Astrocyte of the cerebellum (primary cell): ENCODE measurements at regions not wholly inside any gene's neighbourhood (a gene's known extent, or its start where the extent isn't known, plus 50 kb on each side); places are given as distances from the start of the nearest gene placed in this dataset.

Source experiments
- DNase-seq: peaks from one replicate; pipeline ENCODE4 v3.0.0-alpha.2; 2011; ENCODE audit warnings: low read depth
- H3K4me3 ChIP-seq: 2 replicates; pipeline ENCODE4 v1.5.1; 2011; ENCODE audit warnings: mild to moderate bottlenecking, low read depth, low read length, moderate library complexity
- in situ Hi-C: cut with HindIII; loops from 2 replicates; pipeline ENCODE4 v1.10.0; 2017; ENCODE audit warnings: low sequenced_read_pairs
- TF ChIP-seq, protein P1 (sequence below): IDR thresholded peaks from 2 replicates; pipeline ENCODE4 v1.5.1; 2012; ENCODE audit warnings: low read length, low read depth, moderate library complexity, mild to moderate bottlenecking; ENCODE audit errors: missing control alignments

DNA sequence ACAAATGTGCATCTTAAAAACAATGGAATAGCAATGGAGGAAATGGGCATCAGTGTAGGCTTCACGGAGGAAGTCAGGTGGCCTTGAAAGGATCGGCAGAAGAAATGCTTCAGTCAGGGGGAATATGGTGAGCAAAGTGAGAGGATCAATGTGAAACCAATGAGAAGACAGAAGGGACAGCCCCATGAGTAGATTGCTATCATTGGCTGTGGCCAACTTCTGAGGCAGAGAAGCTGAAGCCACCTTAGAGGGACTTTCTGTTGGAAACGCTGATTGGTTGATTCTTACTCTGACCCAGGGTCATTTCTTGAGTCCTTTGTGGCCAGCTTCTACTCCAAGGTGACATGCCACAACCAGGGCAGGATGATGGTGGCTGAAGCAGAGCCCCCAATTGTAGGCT lies 130.7 kb upstream of the ZNF648 start:
- in situ Hi-C loops = no loop called here
- no peak for DNase-seq
- TF ChIP-seq, protein P1, sequence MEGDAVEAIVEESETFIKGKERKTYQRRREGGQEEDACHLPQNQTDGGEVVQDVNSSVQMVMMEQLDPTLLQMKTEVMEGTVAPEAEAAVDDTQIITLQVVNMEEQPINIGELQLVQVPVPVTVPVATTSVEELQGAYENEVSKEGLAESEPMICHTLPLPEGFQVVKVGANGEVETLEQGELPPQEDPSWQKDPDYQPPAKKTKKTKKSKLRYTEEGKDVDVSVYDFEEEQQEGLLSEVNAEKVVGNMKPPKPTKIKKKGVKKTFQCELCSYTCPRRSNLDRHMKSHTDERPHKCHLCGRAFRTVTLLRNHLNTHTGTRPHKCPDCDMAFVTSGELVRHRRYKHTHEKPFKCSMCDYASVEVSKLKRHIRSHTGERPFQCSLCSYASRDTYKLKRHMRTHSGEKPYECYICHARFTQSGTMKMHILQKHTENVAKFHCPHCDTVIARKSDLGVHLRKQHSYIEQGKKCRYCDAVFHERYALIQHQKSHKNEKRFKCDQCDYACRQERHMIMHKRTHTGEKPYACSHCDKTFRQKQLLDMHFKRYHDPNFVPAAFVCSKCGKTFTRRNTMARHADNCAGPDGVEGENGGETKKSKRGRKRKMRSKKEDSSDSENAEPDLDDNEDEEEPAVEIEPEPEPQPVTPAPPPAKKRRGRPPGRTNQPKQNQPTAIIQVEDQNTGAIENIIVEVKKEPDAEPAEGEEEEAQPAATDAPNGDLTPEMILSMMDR = no peak
- H3K4me3 ChIP-seq = no peak overlapping the region

- no peak for DNase-seq
- in situ Hi-C loops = no loop called here
- TF ChIP-seq, protein P1 = no peak
These were observed 130.0 kb upstream of the ZNF648 start for GRCh38 chr1:182191381-182192115.

GRCh38 chr1:182189535-182190066 lies 128.1 kb upstream of the ZNF648 start:
- in situ Hi-C loops = no loop called here
- TF ChIP-seq, protein P1 = no peak
- no peak overlapping the region for H3K4me3 ChIP-seq
- DNase-seq = no peak

More at GRCh38 chr1:182191381-182192115, 130.0 kb upstream of the ZNF648 start:
- no peak overlapping the region for H3K4me3 ChIP-seq

DNA sequence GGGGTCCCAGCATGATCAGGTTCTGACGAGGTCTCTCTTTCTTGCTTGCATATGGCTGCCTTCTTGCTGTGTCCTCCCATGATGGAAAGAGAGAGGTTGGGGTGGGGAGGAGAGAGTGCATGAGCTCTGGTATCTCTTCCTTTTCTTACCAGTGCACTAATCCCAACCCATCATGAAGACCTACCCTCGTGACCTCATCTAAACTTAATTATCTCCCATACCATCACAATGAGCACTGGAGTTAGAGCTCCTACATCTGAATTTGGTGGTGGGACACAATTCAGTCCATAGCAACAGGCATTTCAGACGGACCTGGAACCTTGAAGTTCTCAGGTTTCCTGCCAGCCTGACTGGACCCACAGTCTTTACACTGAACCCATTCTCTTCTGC lies 125.2 kb upstream of the ZNF648 start:
- TF ChIP-seq, protein P1 = no peak
- no peak overlapping the region for H3K4me3 ChIP-seq
- DNase-seq = no peak
- in situ Hi-C loops = no loop called here

DNA sequence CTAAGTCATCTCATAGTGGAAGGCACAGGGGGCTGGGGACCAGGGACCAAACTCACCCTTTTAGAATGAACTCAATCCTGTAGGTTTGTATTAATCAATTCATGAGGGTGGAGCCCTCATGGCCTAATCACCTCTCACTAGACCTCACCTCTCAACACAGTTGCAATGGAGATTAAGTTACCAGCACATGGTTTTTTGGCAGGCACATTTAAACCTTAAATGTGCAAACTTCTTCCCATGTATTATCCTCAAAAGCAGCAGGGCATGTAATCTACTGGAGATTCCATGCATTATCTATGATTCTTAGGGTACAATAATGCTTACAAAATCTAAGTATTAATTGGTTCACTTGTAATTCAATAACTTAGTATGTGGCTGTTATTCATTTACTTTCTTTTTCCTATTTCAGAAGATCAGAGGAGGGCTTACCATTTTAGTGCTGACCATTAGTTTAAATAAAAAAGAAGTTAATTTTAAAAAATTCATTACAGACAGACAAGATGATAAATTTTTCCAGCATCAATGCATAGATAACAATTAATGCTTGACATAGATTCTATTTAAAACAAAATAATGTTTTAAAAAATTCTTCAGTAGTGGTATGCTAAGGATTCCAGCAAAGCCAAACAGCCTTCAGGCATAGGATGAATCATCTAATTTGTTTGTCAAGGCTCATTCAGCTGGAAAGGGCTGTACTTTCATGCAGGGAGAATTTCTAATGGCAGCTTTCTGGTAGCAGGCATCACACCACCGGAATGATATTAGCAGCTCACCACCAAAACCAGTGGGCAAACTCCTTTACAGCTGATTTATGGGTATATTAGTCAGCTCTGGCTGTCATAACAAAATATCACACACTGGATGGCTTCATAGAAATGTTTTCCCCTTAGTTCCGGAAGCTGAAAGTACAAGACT lies 124.6 kb upstream of the ZNF648 start:
- peak; percentile 96 for DNase-seq
- in situ Hi-C loops = no loop called here
- H3K4me3 ChIP-seq = no peak overlapping the region

DNA sequence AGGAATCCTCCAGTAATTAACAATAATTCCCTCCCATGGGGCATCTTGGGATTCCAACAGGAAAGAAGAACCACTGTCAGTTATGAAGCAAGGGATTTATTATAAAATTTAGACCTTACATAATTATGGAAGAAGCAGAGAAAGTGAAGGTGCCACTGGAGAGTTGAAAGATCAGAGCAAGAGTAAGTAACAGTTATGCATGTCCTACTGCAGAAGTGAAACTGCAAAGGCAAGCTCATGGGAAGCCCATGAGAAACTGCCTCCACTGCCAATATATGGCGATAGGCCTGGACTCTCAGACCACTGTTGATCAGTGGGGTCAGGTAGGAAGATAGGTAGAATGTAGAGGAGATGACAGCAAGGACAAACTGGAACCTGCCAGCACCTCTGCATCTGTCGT lies 123.6 kb upstream of the ZNF648 start:
- no peak overlapping the region for H3K4me3 ChIP-seq
- DNase-seq = no peak
- TF ChIP-seq, protein P1 = no peak
- in situ Hi-C loops = no loop called here

More for the DNA sequence above, 124.6 kb upstream of the ZNF648 start:
- TF ChIP-seq, protein P1 = no peak
